HT-29 (cell line): ENCODE measurements at regions not wholly inside any gene's neighbourhood (a gene's known extent, or its start where the extent isn't known, plus 50 kb on each side); places are given as distances from the start of the nearest gene placed in this dataset.
"Not testable (repeated sequence)": the region's sequence is repeated elsewhere in the genome, so short reads cannot be mapped to it uniquely, and the experiment has no call there.

Experiments
- DNase-seq: peaks from one replicate; pipeline ENCODE4 v3.0.0-alpha.2; 2015; ENCODE audit warnings: low spot score

- DNase-seq, result no peak
Measured at GRCh38 chr10:125248489-125248888, 88.1 kb upstream of the CTBP2 start.

GRCh38 chr10:125247576-125247975, 87.2 kb upstream of the CTBP2 start:
- no peak for DNase-seq

- no peak for DNase-seq
Measured at GRCh38 chr10:125243532-125244253, 83.3 kb upstream of the CTBP2 start.

- no peak for DNase-seq
Measured at GRCh38 chr10:125238682-125239081, 78.3 kb upstream of the CTBP2 start.

- no peak for DNase-seq
Measured at GRCh38 chr10:125236091-125236490, 75.7 kb upstream of the CTBP2 start.

GRCh38 chr10:125235093-125236069, 75.0 kb upstream of the CTBP2 start:
- DNase-seq, result no peak

GRCh38 chr10:125234576-125234975, 74.2 kb upstream of the CTBP2 start:
- not testable (repeated sequence) for DNase-seq

- no peak for DNase-seq
Measured at GRCh38 chr10:125233726-125234125, 73.4 kb upstream of the CTBP2 start.

- DNase-seq, result no peak
Measured at GRCh38 chr10:125232841-125233240, 72.5 kb upstream of the CTBP2 start.

- DNase-seq, result no peak
Measured at GRCh38 chr10:125231813-125232475, 71.6 kb upstream of the CTBP2 start.

- peak; percentile 75 for DNase-seq
Measured at GRCh38 chr10:125231116-125231812, 70.9 kb upstream of the CTBP2 start.

- no peak for DNase-seq
Measured at GRCh38 chr10:125230251-125230650, 69.9 kb upstream of the CTBP2 start.

- not testable (repeated sequence) for DNase-seq
Measured at GRCh38 chr10:125228245-125228940, 68.0 kb upstream of the CTBP2 start.

GRCh38 chr10:125227546-125227945, 67.2 kb upstream of the CTBP2 start:
- no peak for DNase-seq

- DNase-seq, result no peak
Measured at GRCh38 chr10:125226823-125227222, 66.5 kb upstream of the CTBP2 start.

GRCh38 chr10:125226005-125226404, 65.6 kb upstream of the CTBP2 start:
- no peak for DNase-seq

- DNase-seq, result no peak
Measured at GRCh38 chr10:125225051-125225450, 64.7 kb upstream of the CTBP2 start.

GRCh38 chr10:125222515-125223308, 62.3 kb upstream of the CTBP2 start:
- no peak for DNase-seq

GRCh38 chr10:125221716-125222115, 61.4 kb upstream of the CTBP2 start:
- no peak for DNase-seq

- DNase-seq, result no peak
Measured at GRCh38 chr10:125219776-125220175, 59.4 kb upstream of the CTBP2 start.
